Endodermal cell (in vitro differentiated cells): ENCODE measurements at regions not wholly inside any gene's neighbourhood (a gene's known extent, or its start where the extent isn't known, plus 50 kb on each side); places are given as distances from the start of the nearest gene placed in this dataset.
"Not testable (repeated sequence)": the region's sequence is repeated elsewhere in the genome, so short reads cannot be mapped to it uniquely, and the experiment has no call there.

Source experiments
- DNase-seq: peaks from one replicate; pipeline ENCODE4 v3.0.0-alpha.2; 2017
- H3K27ac ChIP-seq: 2 replicates; pipeline ENCODE4 v1.5.1; 2013; ENCODE audit warnings: mild to moderate bottlenecking, low read depth, low read length, moderate library complexity
- H3K27me3 ChIP-seq: 2 replicates; pipeline ENCODE4 v1.6.1; 2013; ENCODE audit warnings: mild to moderate bottlenecking, low read length, moderate library complexity; ENCODE audit not compliant: insufficient read depth, control insufficient read depth, poor library complexity, severe bottlenecking
- H3K36me3 ChIP-seq: 2 replicates; pipeline ENCODE4 v1.7.0; 2013; ENCODE audit warnings: mild to moderate bottlenecking, low read length, moderate library complexity; ENCODE audit not compliant: control insufficient read depth, insufficient read depth
- H3K4me1 ChIP-seq: one replicate; pipeline ENCODE4 v1.7.0; 2013; ENCODE audit warnings: low read length; ENCODE audit not compliant: control insufficient read depth, insufficient read depth
- H3K4me3 ChIP-seq: 2 replicates; pipeline ENCODE4 v1.5.1; 2013; ENCODE audit warnings: mild to moderate bottlenecking, low read length, moderate library complexity
- H3K9ac ChIP-seq: 2 replicates; pipeline ENCODE4 v1.6.1; 2013; ENCODE audit warnings: mild to moderate bottlenecking, low read length, moderate library complexity; ENCODE audit not compliant: poor library complexity, severe bottlenecking; ENCODE audit errors: extremely low read depth
- H3K9me3 ChIP-seq: 2 replicates; pipeline ENCODE4 v1.6.1; 2013; ENCODE audit warnings: mild to moderate bottlenecking, low read length, moderate library complexity; ENCODE audit not compliant: control insufficient read depth
- H3K27ac Mint-ChIP-seq: 2 replicates; pipeline ENCODE4 v1.8.0; 2020; ENCODE audit warnings: mixed read lengths
- H3K27me3 Mint-ChIP-seq: 2 replicates; pipeline ENCODE4 v1.8.0; 2021; ENCODE audit warnings: mild to moderate bottlenecking, mixed read lengths; ENCODE audit not compliant: insufficient read depth
- H3K36me3 Mint-ChIP-seq: 2 replicates; pipeline ENCODE4 v1.8.0; 2020; ENCODE audit warnings: low read depth, mixed read lengths
- H3K4me1 Mint-ChIP-seq: 2 replicates; pipeline ENCODE4 v1.8.0; 2020; ENCODE audit warnings: mixed read lengths
- H3K4me3 Mint-ChIP-seq: 2 replicates; pipeline ENCODE4 v1.8.0; 2020; ENCODE audit warnings: mild to moderate bottlenecking, moderate library complexity, mixed read lengths
- H3K9me3 Mint-ChIP-seq: 2 replicates; pipeline ENCODE4 v1.8.0; 2020; ENCODE audit warnings: mild to moderate bottlenecking, mixed read lengths
- WGBS, 2 experiments: methylation state at CpG; one replicate each; pipeline versions ENCODE4 v1.1.5 to v1.1.7; 2013; ENCODE audit warnings: missing lambda C conversion rate in 2 of 2, mixed read lengths in 1 of 2; ENCODE audit not compliant: insufficient coverage in 1 of 2, insufficient read length in 1 of 2; 5-methylcytosine and 5-hydroxymethylcytosine counted together
- TF ChIP-seq, protein P1 (sequence below): fragments of 200-600 bp; sonication (generic); conservative IDR thresholded peaks from 2 replicates; pipeline ENCODE4 v1.5.0; 2021; ENCODE audit warnings: antibody characterized with exemption, mild to moderate bottlenecking

DNA sequence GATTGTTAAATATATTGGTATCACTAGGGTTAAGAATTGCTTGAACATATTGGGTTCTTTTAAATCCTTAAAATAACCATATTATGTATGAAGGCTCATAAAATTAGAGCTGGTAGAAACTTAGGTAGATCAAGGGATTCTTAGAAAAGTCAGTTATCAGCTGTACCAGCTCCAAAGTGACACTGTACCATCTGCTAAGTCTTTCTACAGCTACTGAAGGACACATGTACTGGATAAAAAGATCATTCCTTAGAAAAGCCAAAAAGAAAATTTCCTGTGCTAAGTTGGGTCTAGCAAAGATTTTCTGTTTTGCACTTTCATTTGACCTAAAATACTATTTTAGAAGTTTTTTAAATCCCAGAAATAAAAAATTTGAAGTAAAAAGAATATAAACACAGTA is 130.4 kb downstream of the CD164 start:
- H3K9me3 Mint-ChIP-seq = peaks cover 10% of the 10 kb centered on the region
- peaks cover 7% of the 10 kb centered on the region for H3K36me3 Mint-ChIP-seq
- no peak overlapping the region for H3K9ac ChIP-seq
- H3K4me3 Mint-ChIP-seq = peak overlapping the region; percentile 59
- TF ChIP-seq, protein P1, sequence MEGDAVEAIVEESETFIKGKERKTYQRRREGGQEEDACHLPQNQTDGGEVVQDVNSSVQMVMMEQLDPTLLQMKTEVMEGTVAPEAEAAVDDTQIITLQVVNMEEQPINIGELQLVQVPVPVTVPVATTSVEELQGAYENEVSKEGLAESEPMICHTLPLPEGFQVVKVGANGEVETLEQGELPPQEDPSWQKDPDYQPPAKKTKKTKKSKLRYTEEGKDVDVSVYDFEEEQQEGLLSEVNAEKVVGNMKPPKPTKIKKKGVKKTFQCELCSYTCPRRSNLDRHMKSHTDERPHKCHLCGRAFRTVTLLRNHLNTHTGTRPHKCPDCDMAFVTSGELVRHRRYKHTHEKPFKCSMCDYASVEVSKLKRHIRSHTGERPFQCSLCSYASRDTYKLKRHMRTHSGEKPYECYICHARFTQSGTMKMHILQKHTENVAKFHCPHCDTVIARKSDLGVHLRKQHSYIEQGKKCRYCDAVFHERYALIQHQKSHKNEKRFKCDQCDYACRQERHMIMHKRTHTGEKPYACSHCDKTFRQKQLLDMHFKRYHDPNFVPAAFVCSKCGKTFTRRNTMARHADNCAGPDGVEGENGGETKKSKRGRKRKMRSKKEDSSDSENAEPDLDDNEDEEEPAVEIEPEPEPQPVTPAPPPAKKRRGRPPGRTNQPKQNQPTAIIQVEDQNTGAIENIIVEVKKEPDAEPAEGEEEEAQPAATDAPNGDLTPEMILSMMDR = no peak
- DNase-seq = no peak
- H3K27ac ChIP-seq = no peak overlapping the region
- H3K27me3 Mint-ChIP-seq = no peaks in the 10 kb centered on the region
- H3K27ac Mint-ChIP-seq = no peak overlapping the region
- peak overlapping the region; percentile 46 for H3K4me3 ChIP-seq
- peaks cover 3% of the 10 kb centered on the region for H3K4me1 Mint-ChIP-seq
- H3K36me3 ChIP-seq = no peaks in the 10 kb centered on the region
- no peaks in the 10 kb centered on the region for H3K27me3 ChIP-seq
- H3K9me3 ChIP-seq = peaks cover 6% of the 10 kb centered on the region
- no peaks in the 10 kb centered on the region for H3K4me1 ChIP-seq

DNA sequence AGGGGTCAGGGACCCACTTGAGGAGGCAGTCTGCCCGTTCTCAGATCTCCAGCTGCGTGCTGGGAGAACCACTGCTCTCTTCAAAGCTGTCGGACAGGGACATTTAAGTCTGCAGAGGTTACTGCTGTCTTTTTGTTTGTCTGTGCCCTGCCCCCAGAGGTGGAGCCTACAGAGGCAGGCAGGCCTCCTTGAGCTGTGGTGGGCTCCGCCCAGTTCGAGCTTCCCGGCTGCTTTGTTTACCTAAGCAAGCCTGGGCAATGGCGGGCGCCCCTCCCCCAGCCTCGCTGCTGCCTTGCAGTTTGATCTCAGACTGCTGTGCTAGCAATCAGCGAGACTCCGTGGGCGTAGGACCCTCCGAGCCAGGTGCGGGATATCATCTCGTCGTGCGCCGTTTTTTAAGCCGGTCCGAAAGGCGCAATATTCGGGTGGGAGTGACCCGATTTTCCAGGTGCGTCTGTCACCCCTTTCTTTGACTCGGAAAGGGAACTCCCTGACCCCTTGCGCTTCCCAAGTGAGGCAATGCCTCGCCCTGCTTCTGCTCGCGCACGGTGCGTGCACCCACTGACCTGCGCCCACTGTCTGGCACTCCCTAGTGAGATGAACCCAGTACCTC is 131.6 kb downstream of the CD164 start:
- H3K27ac ChIP-seq, H3K4me1 Mint-ChIP-seq, H3K36me3 Mint-ChIP-seq, H3K4me3 ChIP-seq, H3K27me3 ChIP-seq, H3K9me3 ChIP-seq, DNase-seq, H3K9me3 Mint-ChIP-seq, H3K27me3 Mint-ChIP-seq, H3K36me3 ChIP-seq, H3K9ac ChIP-seq, H3K4me1 ChIP-seq: not testable (repeated sequence)
- peak overlapping the region; percentile 59 for H3K4me3 Mint-ChIP-seq
- WGBS, 2 experiments = 37% methylated on average over 19 of the region's 32 CpGs; no CpG with 5 or more reads in 1 of the 2 experiments
- H3K27ac Mint-ChIP-seq = peak overlapping the region; percentile 87

DNA sequence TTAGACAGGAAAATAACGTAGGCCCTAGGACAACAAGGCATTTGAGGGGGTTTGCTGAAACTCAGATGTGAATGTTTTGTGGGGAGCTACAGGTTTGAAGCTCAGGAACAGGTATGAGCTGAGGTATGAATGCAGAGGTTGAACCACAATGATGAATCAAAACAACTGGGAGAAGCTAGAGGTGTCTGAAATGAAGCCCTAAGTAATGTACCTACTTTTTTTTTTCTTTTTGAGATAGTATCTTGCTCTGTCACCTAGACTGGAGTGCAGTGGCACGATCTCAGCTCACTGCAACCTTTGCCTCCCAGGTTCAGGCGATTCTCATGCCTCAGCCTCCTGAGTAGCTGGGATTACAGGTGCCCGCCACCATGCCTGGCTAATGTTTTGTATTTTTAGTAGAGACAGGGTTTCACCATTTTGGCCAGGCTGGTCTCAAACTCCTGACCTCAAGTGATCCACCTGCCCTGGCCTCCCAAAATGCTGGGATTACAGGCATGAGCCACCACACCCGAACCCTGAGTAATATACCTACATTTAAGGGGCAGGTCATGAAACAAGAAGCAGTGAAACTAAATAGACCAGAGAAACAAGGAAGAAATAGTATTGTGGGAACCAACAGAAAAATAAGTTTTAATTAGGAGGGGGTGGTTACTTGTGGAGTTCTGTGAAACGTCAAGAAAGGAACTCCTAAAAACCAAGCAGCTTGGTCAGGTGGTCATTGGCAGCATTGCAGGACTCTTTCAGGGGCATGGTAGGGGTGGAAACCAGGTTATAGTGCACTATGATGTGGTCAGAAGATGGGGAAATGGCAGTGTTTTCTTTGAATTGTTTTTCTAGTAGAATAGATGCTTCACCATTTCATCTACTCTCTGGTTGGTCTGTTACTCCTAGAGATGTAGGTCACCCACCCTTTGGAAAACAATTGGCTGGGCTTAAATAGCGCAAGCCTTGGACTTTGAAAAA is 138.1 kb downstream of the CD164 start:
- TF ChIP-seq, protein P1 = no peak
- no peak overlapping the region for H3K27ac ChIP-seq
- H3K4me3 Mint-ChIP-seq = no peak overlapping the region
- peaks cover 5% of the 10 kb centered on the region for H3K4me1 ChIP-seq
- WGBS, 2 experiments = 86 to 89% methylated on average over 7 of the region's 7 CpGs
- no peaks in the 10 kb centered on the region for H3K36me3 Mint-ChIP-seq
- no peak overlapping the region for H3K9ac ChIP-seq
- no peak overlapping the region for H3K4me3 ChIP-seq
- peak; percentile 22 for DNase-seq
- no peaks in the 10 kb centered on the region for H3K9me3 ChIP-seq
- no peaks in the 10 kb centered on the region for H3K27me3 Mint-ChIP-seq
- H3K27ac Mint-ChIP-seq = no peak overlapping the region
- H3K36me3 ChIP-seq = no peaks in the 10 kb centered on the region
- H3K9me3 Mint-ChIP-seq = peaks cover 7% of the 10 kb centered on the region
- peaks cover 7% of the 10 kb centered on the region for H3K4me1 Mint-ChIP-seq
- H3K27me3 ChIP-seq = no peaks in the 10 kb centered on the region
